ENCODE measurements at regions not wholly inside any gene's neighbourhood (a gene's known extent, or its start where the extent isn't known, plus 50 kb on each side); places are given as distances from the start of the nearest gene placed in this dataset.

DNA sequence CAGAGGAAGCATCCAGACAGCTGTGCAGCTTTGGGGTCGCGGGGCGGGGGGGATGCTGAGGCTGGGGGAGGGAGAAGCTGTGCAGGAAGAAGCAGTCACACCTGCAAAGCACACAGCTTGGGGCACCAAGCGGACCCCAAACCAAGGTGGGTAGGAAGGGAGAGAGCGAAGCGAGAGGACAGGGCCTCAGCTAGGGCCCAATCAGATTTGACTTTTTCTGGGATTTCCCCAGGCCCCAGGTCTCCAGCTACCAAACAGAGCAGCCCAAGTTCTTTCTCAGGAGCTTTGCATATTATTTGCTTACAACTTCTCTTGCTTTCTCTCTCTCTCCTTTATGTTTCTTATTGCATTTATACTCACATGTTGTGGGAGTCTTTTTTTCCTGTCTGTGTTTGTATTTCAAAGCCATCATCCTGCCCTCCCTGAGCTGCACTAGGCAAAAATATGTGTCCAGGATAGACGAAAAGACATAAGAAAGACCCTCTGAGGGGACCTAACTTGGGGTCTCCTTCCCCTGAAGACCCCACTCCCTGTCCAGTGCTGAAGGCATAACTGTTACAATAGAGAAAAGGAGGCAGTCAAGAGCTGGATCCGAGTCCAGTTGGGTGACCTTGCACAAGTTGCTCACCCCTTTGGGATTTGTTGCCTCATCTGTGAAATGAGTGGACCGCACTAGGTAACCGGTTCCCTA lies 50.6 kb upstream of the SMNDC1 start:
- Histone ChIP-seq H3K9me3 (ENCODE audit: control insufficient read depth, low read depth, low read length) (no peaks in the 10 kb centered on the region), H2AFZ (ENCODE audit: control insufficient read depth, low read length) (no peak overlapping the region), H3K27ac (ENCODE audit: control insufficient read depth, insufficient read depth, low read length) (no peak overlapping the region), H3K27me3 (ENCODE audit: control insufficient read depth, extremely low read depth, insufficient read depth, low read length) (no peaks in the 10 kb centered on the region), H3K4me2 (ENCODE audit: control insufficient read depth, extremely low read depth, insufficient read depth, low read depth, low read length) (no peak overlapping the region), H3K36me3 (ENCODE audit: control insufficient read depth in 2 of 2, extremely low read depth in 1 of 2, insufficient read depth in 2 of 2, low read length in 2 of 2) (no peaks in the 10 kb centered on the region), H3K9me1 (ENCODE audit: control insufficient read depth, extremely low read depth, insufficient read depth, low read length) (no peaks in the 10 kb centered on the region), H4K20me1 (ENCODE audit: control insufficient read depth, extremely low read depth, insufficient read depth, low read length) (no peaks in the 10 kb centered on the region), H3K4me3 (ENCODE audit: control insufficient read depth in 2 of 3, extremely low read depth in 1 of 3, insufficient read depth in 2 of 3, low read depth in 1 of 3, low read length in 3 of 3) (no peak overlapping the region), H3K79me2 (ENCODE audit: control insufficient read depth, insufficient read depth, low read length) (no peaks in the 10 kb centered on the region), H3K4me1 (ENCODE audit: control insufficient read depth, extremely low read depth, insufficient read depth, low read length) (peaks cover 41% of the 10 kb centered on the region), H3K9ac (ENCODE audit: control insufficient read depth, extremely low read depth, insufficient read depth, low read length) (no peak overlapping the region)
- TF ChIP-seq, protein P1, sequence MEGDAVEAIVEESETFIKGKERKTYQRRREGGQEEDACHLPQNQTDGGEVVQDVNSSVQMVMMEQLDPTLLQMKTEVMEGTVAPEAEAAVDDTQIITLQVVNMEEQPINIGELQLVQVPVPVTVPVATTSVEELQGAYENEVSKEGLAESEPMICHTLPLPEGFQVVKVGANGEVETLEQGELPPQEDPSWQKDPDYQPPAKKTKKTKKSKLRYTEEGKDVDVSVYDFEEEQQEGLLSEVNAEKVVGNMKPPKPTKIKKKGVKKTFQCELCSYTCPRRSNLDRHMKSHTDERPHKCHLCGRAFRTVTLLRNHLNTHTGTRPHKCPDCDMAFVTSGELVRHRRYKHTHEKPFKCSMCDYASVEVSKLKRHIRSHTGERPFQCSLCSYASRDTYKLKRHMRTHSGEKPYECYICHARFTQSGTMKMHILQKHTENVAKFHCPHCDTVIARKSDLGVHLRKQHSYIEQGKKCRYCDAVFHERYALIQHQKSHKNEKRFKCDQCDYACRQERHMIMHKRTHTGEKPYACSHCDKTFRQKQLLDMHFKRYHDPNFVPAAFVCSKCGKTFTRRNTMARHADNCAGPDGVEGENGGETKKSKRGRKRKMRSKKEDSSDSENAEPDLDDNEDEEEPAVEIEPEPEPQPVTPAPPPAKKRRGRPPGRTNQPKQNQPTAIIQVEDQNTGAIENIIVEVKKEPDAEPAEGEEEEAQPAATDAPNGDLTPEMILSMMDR (optimal IDR thresholded peaks at IDR 0.05 in 1 of 3, IDR thresholded peaks at IDR 0.05 in 1 of 3, conservative IDR thresholded peaks at IDR 0.05 in 1 of 3; ENCODE audit: extremely low read depth in 1 of 3, insufficient read depth in 2 of 3, low read length in 3 of 3), result no peak
- no peak for TF ChIP-seq EZH2 (IDR thresholded peaks at IDR 0.05; ENCODE audit: low read length)
- DNase-seq (ENCODE audit: low read depth, low spot score), result no peak
- dilution Hi-C loops (cut with MboI; ENCODE audit: extremely low pct_ligation_motif_present, low sequenced_read_pairs), result no loop called here
- no peak for FAIRE-seq

DNA sequence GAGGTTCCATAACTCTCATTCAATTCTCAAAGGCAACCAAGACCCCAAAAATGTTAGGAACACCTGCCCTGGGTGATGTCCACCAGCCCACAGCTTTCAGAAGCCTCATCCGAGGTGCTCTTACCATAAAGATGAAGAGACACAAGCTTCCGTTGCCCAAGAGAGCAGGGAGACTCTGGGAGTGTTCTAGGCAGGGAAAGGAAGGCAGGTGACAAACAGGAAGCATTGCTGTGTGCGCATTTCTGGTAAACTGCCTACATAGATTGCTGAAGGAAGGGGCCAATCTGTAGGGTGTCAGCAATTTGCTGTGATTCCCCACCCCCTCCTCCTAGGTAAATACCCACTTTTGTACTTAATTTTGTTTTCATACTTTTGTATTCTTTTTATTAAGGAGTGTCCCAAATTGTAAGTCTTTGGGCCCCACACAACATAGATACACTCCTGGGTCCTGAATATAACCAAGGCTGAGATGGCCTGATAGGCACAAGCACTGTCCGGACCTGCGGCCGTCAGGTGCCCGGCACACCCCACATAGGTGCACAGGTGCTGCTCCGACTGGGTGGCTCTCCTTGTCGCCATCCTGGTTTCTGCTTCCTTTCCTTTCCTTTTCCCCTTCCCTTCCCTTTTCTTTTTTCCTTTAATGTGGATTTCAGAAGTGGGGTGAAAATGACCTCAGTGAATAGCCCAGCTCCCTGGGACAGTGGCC lies 51.4 kb upstream of the SMNDC1 start:
- dilution Hi-C loops (cut with MboI; ENCODE audit: extremely low pct_ligation_motif_present, low sequenced_read_pairs), result no loop called here
- FAIRE-seq (no peak), DNase-seq (ENCODE audit: low read depth, low spot score) (no peak)
- Histone ChIP-seq H4K20me1 (ENCODE audit: control insufficient read depth, extremely low read depth, insufficient read depth, low read length) (no peaks in the 10 kb centered on the region), H3K36me3 (ENCODE audit: control insufficient read depth in 2 of 2, extremely low read depth in 1 of 2, insufficient read depth in 2 of 2, low read length in 2 of 2) (no peaks in the 10 kb centered on the region), H3K27ac (ENCODE audit: control insufficient read depth, insufficient read depth, low read length) (no peak overlapping the region), H3K9me1 (ENCODE audit: control insufficient read depth, extremely low read depth, insufficient read depth, low read length) (no peaks in the 10 kb centered on the region), H3K4me3 (ENCODE audit: control insufficient read depth in 2 of 3, extremely low read depth in 1 of 3, insufficient read depth in 2 of 3, low read depth in 1 of 3, low read length in 3 of 3) (no peak overlapping the region), H3K9me3 (ENCODE audit: control insufficient read depth, low read depth, low read length) (no peaks in the 10 kb centered on the region), H3K4me2 (ENCODE audit: control insufficient read depth, extremely low read depth, insufficient read depth, low read depth, low read length) (no peak overlapping the region), H3K4me1 (ENCODE audit: control insufficient read depth, extremely low read depth, insufficient read depth, low read length) (peaks cover 42% of the 10 kb centered on the region), H2AFZ (ENCODE audit: control insufficient read depth, low read length) (no peak overlapping the region), H3K27me3 (ENCODE audit: control insufficient read depth, extremely low read depth, insufficient read depth, low read length) (no peaks in the 10 kb centered on the region), H3K9ac (ENCODE audit: control insufficient read depth, extremely low read depth, insufficient read depth, low read length) (no peak overlapping the region), H3K79me2 (ENCODE audit: control insufficient read depth, insufficient read depth, low read length) (no peaks in the 10 kb centered on the region)
- TF ChIP-seq, protein P1 (optimal IDR thresholded peaks at IDR 0.05 in 1 of 3, IDR thresholded peaks at IDR 0.05 in 1 of 3, conservative IDR thresholded peaks at IDR 0.05 in 1 of 3; ENCODE audit: extremely low read depth in 1 of 3, insufficient read depth in 2 of 3, low read length in 3 of 3), result no peak
- TF ChIP-seq EZH2 (IDR thresholded peaks at IDR 0.05; ENCODE audit: low read length), result no peak

Data from keratinocyte (primary cell).